HG03159 (cell line): ENCODE measurements at regions not wholly inside any gene's neighbourhood (a gene's known extent, or its start where the extent isn't known, plus 50 kb on each side); places are given as distances from the start of the nearest gene placed in this dataset.

Source experiments
- ATAC-seq: cut with Tn5 transposase; IDR thresholded peaks from one replicate; pipeline ENCODE4 v1.9.1; 2021; ENCODE audit warnings: mild to moderate bottlenecking, moderate library complexity; ENCODE audit not compliant: unreplicated experiment

GRCh38 chr11:37699644-37700043, 1101.6 kb upstream of the RAG2 start:
- ATAC-seq, result no peak

DNA sequence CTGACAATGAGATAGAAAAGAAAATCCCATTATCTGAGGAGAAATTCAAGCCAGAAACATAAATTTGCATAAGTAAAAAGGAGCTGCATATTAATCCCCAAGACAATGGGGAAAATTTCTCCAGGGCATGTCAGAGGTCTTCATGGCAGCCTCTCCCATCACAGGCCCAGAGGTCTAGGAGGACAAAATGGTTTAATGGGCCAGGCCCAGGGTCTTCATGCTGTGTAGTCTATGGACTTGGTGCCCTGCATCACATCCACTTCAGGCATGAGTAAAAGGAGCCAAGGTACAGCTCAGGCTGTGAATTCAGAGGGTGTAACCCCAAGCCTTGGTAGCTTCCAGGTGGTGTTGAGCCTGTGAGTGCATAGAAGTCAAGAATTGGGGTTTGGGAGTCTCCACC, 1097.2 kb upstream of the RAG2 start:
- ATAC-seq, result no peak

DNA sequence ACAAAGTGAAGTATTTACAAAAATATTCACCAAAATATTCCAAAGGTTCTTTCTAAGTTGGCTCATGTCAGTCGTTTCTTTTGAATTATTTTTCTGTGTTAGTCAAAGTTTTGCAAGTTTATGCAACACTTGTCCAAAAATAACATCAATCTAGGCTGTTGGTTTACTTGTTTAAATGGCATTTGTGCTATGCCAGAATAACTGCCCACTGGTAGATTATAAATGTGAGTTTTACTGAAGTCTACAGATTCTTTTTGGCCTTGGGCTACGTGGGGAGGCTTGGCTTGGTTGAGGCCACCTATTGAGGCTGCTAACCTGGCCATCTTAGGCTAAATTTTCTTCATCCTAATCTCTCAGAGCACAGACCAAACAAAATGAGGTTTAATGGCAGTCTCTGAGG, 1091.9 kb upstream of the RAG2 start:
- ATAC-seq, result no peak

- ATAC-seq, result no peak
Measured at GRCh38 chr11:37688456-37688855, 1090.4 kb upstream of the RAG2 start.

DNA sequence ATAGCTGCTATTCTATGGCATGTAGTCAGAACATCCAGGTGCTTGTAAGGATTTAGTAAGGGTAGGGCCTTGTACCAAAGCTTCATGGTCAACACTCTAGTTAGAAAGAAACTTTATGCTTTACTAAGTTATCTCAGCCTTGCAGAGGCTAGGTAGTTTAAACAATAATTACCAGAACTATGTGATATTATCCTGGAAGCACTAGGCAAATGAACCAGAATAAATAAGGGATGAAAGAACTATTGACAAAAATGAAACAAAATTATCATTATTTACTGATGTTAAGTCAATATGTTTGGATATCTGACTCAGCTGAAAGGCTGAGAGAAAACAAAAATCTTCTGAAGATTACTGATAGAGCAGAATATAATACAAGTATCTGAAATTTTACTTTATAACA, 1089.1 kb upstream of the RAG2 start:
- ATAC-seq, result no peak

- ATAC-seq, result no peak
Measured at GRCh38 chr11:37671321-37671720, 1073.3 kb upstream of the RAG2 start.

- no peak for ATAC-seq
Measured at GRCh38 chr11:37666960-37667359, 1068.9 kb upstream of the RAG2 start.

GRCh38 chr11:37657645-37658044, 1059.6 kb upstream of the RAG2 start:
- ATAC-seq, result no peak

GRCh38 chr11:37647767-37648166, 1049.7 kb upstream of the RAG2 start:
- ATAC-seq, result no peak

GRCh38 chr11:37643968-37644367, 1045.9 kb upstream of the RAG2 start:
- ATAC-seq, result no peak

GRCh38 chr11:37642296-37642695, 1044.3 kb upstream of the RAG2 start:
- ATAC-seq, result no peak

GRCh38 chr11:37632748-37633147, 1034.7 kb upstream of the RAG2 start:
- no peak for ATAC-seq

DNA sequence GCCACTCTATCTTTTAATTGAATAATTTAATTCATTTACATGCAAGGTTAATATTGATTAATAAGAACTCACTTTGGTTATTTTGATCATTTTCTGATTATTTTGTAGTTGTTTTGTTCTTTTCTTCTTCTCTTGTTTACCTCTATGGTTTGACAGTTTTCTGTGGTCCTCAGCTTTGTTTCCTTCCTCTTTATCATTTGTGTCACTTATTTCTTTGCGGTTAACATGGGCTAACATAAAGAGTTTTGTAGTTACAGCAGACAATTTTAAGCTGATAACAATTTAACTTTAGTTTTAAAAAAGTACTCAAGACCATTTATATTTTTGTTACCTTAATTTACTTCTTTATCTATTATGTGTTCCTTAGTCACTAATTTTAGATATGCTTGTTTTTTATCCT, 1032.8 kb upstream of the RAG2 start:
- ATAC-seq, result no peak

DNA sequence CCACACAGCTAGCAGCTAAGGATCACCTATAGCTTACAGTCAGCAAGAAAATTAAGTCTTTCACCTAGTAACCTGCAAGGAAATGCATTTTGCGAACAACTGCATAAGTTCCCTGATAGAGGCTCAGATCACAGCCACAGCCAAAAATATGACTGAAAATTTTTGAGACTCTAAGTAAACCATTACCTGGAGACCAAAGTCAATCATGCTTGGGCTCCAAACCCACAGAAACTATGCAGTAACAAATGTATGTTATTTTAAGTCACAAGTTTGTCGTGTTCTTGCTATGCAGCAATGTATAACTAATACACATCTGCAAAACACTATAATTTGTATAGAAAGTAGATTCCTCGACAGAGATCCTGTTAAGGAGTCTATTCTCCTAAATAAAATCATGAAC, 1025.7 kb upstream of the RAG2 start:
- ATAC-seq, result no peak

- no peak for ATAC-seq
Measured at GRCh38 chr11:37621662-37622061, 1023.6 kb upstream of the RAG2 start.

DNA sequence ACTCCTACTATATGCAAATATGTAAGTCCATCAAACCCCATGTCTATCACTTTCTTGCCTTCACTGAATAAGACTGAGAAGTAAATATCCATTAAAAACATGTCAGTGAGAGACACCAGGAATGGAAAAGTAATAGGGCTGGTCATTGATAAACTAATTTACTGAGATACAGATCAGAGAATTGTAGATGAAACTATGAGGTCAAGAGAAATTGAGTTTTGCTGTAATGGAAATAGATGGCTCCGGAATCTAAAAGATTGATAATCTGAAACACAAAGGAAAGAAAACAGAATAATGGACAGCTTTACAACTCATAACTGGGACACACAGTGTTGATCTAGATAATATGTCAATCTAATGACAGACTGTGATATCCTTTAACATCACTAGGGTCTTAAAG, 1018.3 kb upstream of the RAG2 start:
- ATAC-seq, result no peak

DNA sequence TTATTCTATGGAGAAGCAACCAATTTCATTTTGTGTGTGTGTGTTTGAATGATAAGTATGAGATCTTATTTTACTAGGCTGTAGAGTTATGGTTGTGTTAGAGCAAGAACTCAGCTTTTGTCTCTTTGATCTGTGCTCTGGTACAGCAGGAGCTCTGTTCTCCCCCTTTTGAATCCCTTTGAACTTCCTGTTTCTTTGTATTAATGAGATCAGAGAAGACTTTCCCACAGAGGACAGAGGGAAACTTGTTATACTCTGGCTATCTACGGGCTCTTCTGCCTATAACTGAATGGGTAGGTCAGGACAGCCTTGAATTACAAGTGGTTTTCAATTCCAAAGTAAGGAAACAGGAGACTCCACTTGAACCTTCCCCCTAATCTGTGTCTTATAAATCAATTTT, 1015.0 kb upstream of the RAG2 start:
- no peak for ATAC-seq

- no peak for ATAC-seq
Measured at GRCh38 chr11:37612146-37612545, 1014.1 kb upstream of the RAG2 start.

DNA sequence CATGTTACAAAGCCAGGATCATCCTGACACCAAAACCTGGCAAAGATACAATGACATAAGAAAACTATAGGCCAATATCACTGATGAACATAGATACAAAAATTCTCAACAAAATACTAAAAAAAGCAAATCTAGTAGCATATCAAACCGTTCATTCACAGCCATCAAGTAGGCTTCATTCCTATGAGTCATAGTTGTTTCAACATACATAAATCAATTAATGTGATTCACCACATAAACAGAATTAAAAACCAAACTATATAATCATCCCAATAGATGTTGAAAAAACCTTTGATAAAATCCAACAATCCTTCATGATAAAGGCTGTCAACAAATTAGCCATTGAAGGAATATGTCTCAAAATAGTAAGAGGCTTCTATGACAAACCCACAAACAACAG, 1007.2 kb upstream of the RAG2 start:
- ATAC-seq, result no peak

GRCh38 chr11:37598381-37598780, 1000.3 kb upstream of the RAG2 start:
- ATAC-seq, result no peak

GRCh38 chr11:37597776-37598175, 999.7 kb upstream of the RAG2 start:
- ATAC-seq, result no peak

DNA sequence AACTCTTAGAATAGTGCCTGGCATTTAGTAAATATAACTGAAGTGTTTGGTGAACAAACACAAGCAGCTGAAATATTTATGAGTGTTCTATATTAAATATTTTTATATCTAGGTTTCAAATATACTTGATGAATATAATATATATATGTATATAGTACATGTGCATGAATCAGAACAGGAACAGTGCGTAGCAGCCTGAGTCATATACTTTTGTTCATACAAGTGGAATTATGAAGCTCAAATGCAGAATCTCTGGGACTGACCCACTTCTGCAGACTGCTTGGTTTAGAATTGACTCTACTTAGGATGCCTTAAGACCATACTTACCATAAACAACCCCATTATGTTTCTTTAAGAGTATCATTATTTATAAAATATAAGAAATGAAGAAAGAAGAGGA, 997.8 kb upstream of the RAG2 start:
- ATAC-seq, result no peak

GRCh38 chr11:37574361-37574760, 976.3 kb upstream of the RAG2 start:
- no peak for ATAC-seq
